Kidney epithelial cell (primary cell): ENCODE measurements at regions not wholly inside any gene's neighbourhood (a gene's known extent, or its start where the extent isn't known, plus 50 kb on each side); places are given as distances from the start of the nearest gene placed in this dataset.

ENCODE experiments used
- DNase-seq: peaks from one replicate; pipeline ENCODE4 v3.0.0-alpha.2; 2010; ENCODE audit warnings: low read depth
- H3K27me3 ChIP-seq: 2 replicates; pipeline ENCODE4 v1.6.0; 2011; ENCODE audit warnings: low read length; ENCODE audit not compliant: control insufficient read depth, insufficient read depth
- H3K36me3 ChIP-seq: 2 replicates; pipeline ENCODE4 v1.5.1; 2011; ENCODE audit warnings: low read length; ENCODE audit not compliant: control insufficient read depth, insufficient read depth
- H3K4me3 ChIP-seq: 2 replicates; pipeline ENCODE4 v1.5.1; 2011; ENCODE audit warnings: low read depth, mild to moderate bottlenecking, control low read depth, low read length
- CTCF ChIP-seq: IDR thresholded peaks from 2 replicates; pipeline ENCODE4 v1.5.1; 2011; ENCODE audit warnings: mild to moderate bottlenecking, moderate library complexity, low read length, control low read depth, inconsistent platforms; ENCODE audit not compliant: insufficient read depth, poor library complexity, severe bottlenecking

GRCh38 chr5:12175914-12176585, 271.8 kb upstream of the CTNND2 start:
- H3K27me3 ChIP-seq, result no peaks in the 10 kb centered on the region
- H3K4me3 ChIP-seq, result no peak overlapping the region
- no peak for DNase-seq
- no peak for TF ChIP-seq CTCF
- H3K36me3 ChIP-seq, result no peaks in the 10 kb centered on the region

GRCh38 chr5:12174734-12175133, 270.5 kb upstream of the CTNND2 start:
- no peak for DNase-seq

GRCh38 chr5:12169536-12169935, 265.3 kb upstream of the CTNND2 start:
- Histone ChIP-seq H3K27me3 (no peaks in the 10 kb centered on the region), H3K36me3 (no peaks in the 10 kb centered on the region), H3K4me3 (no peak overlapping the region)
- no peak for DNase-seq
- no peak for TF ChIP-seq CTCF

More at GRCh38 chr5:12174734-12175133, 270.5 kb upstream of the CTNND2 start:
- no peak for TF ChIP-seq CTCF
- H3K36me3 ChIP-seq, result no peaks in the 10 kb centered on the region
- H3K27me3 ChIP-seq, result no peaks in the 10 kb centered on the region
- no peak overlapping the region for H3K4me3 ChIP-seq

GRCh38 chr5:12162863-12163262, 258.6 kb upstream of the CTNND2 start:
- no peak overlapping the region for H3K4me3 ChIP-seq
- no peak for TF ChIP-seq CTCF
- no peaks in the 10 kb centered on the region for H3K27me3 ChIP-seq

GRCh38 chr5:12147513-12147912, 243.3 kb upstream of the CTNND2 start:
- no peak for TF ChIP-seq CTCF
- no peak overlapping the region for H3K4me3 ChIP-seq

More at GRCh38 chr5:12162863-12163262, 258.6 kb upstream of the CTNND2 start:
- no peak for DNase-seq
- H3K36me3 ChIP-seq, result no peaks in the 10 kb centered on the region

GRCh38 chr5:12141496-12141895, 237.2 kb upstream of the CTNND2 start:
- H3K36me3 ChIP-seq, result no peaks in the 10 kb centered on the region

More at GRCh38 chr5:12147513-12147912, 243.3 kb upstream of the CTNND2 start:
- no peaks in the 10 kb centered on the region for H3K27me3 ChIP-seq
- H3K36me3 ChIP-seq, result no peaks in the 10 kb centered on the region
- no peak for DNase-seq

More at GRCh38 chr5:12141496-12141895, 237.2 kb upstream of the CTNND2 start:
- Histone ChIP-seq H3K4me3 (no peak overlapping the region), H3K27me3 (no peaks in the 10 kb centered on the region)
- DNase-seq, result no peak
- no peak for TF ChIP-seq CTCF
